GM18858 (cell line): ENCODE measurements at regions not wholly inside any gene's neighbourhood (a gene's known extent, or its start where the extent isn't known, plus 50 kb on each side); places are given as distances from the start of the nearest gene placed in this dataset.

Experiments used
- ATAC-seq: cut with Tn5 transposase; IDR thresholded peaks from one replicate; pipeline ENCODE4 v1.9.1; 2021; ENCODE audit not compliant: unreplicated experiment

- ATAC-seq, result no peak
Observed at GRCh38 chr12:42696406-42697149, 107.0 kb upstream of the PRICKLE1 start.

- ATAC-seq, result no peak
Observed at GRCh38 chr12:42695490-42695995, 106.0 kb upstream of the PRICKLE1 start.

GRCh38 chr12:42692749-42693148 is 103.2 kb upstream of the PRICKLE1 start:
- no peak for ATAC-seq

- ATAC-seq, result no peak
Observed at GRCh38 chr12:42691991-42692557, 102.5 kb upstream of the PRICKLE1 start.

GRCh38 chr12:42690264-42690663 is 100.7 kb upstream of the PRICKLE1 start:
- ATAC-seq, result no peak

GRCh38 chr12:42689699-42690098 is 100.2 kb upstream of the PRICKLE1 start:
- ATAC-seq, result no peak

- no peak for ATAC-seq
Observed at GRCh38 chr12:42686514-42687172, 97.1 kb upstream of the PRICKLE1 start.

- ATAC-seq, result no peak
Observed at GRCh38 chr12:42684802-42685071, 95.2 kb upstream of the PRICKLE1 start.

- ATAC-seq, result no peak
Observed at GRCh38 chr12:42683933-42684801, 94.6 kb upstream of the PRICKLE1 start.

GRCh38 chr12:42683266-42683665 is 93.7 kb upstream of the PRICKLE1 start:
- no peak for ATAC-seq

- no peak for ATAC-seq
Observed at GRCh38 chr12:42679466-42679865, 89.9 kb upstream of the PRICKLE1 start.

GRCh38 chr12:42677461-42677860 is 87.9 kb upstream of the PRICKLE1 start:
- ATAC-seq, result no peak

- no peak for ATAC-seq
Observed at GRCh38 chr12:42673535-42673934, 84.0 kb upstream of the PRICKLE1 start.

GRCh38 chr12:42670719-42671118 is 81.2 kb upstream of the PRICKLE1 start:
- ATAC-seq, result no peak

- ATAC-seq, result no peak
Observed at GRCh38 chr12:42669553-42669952, 80.0 kb upstream of the PRICKLE1 start.

GRCh38 chr12:42666671-42667243 is 77.2 kb upstream of the PRICKLE1 start:
- no peak for ATAC-seq

- ATAC-seq, result no peak
Observed at GRCh38 chr12:42663621-42664020, 74.1 kb upstream of the PRICKLE1 start.

GRCh38 chr12:42660968-42661937 is 71.7 kb upstream of the PRICKLE1 start:
- no peak for ATAC-seq

- no peak for ATAC-seq
Observed at GRCh38 chr12:42660117-42660516, 70.6 kb upstream of the PRICKLE1 start.

GRCh38 chr12:42652048-42652447 is 62.5 kb upstream of the PRICKLE1 start:
- no peak for ATAC-seq
